Subcutaneous abdominal adipose tissue (tissue), 5 donors: ENCODE measurements at regions not wholly inside any gene's neighbourhood (a gene's known extent, or its start where the extent isn't known, plus 50 kb on each side); places are given as distances from the start of the nearest gene placed in this dataset.

Experiments
- H3K27ac ChIP-seq: one replicate; pipeline ENCODE4 v1.7.0; 2013; ENCODE audit warnings: low read depth, mild to moderate bottlenecking, inconsistent platforms, low read length, moderate library complexity
- H3K27me3 ChIP-seq, 5 donors: one replicate each; pipeline ENCODE4 v1.7.0; 2013; ENCODE audit warnings: low read length in 5 of 5, inconsistent platforms in 1 of 5; ENCODE audit not compliant: control insufficient read depth in 5 of 5, insufficient read depth in 4 of 5
- H3K36me3 ChIP-seq, 5 donors: one replicate each; pipeline ENCODE4 v1.7.0; 2013; ENCODE audit warnings: low read length in 5 of 5; ENCODE audit not compliant: control insufficient read depth in 5 of 5, insufficient read depth in 5 of 5
- H3K4me1 ChIP-seq, 5 donors: one replicate each; pipeline ENCODE4 v1.7.0; 2013; ENCODE audit warnings: low read length in 5 of 5, mild to moderate bottlenecking in 3 of 5, moderate library complexity in 1 of 5; ENCODE audit not compliant: control insufficient read depth in 5 of 5, insufficient read depth in 5 of 5
- H3K4me3 ChIP-seq, 5 donors: one replicate each; pipeline ENCODE4 v1.7.0; 2013; ENCODE audit warnings: low read length in 5 of 5, low read depth in 1 of 5
- H3K9ac ChIP-seq, 5 donors: one replicate each; pipeline ENCODE4 v1.7.0; 2013; ENCODE audit warnings: low read length in 5 of 5, mild to moderate bottlenecking in 4 of 5, moderate library complexity in 3 of 5
- H3K9me3 ChIP-seq, 5 donors: one replicate each; pipeline ENCODE4 v1.7.0; 2013; ENCODE audit warnings: low read length in 5 of 5; ENCODE audit not compliant: control insufficient read depth in 5 of 5
- donor health status: healthy.
- donor health status: healthy.
- donor health status: healthy.
- donor health status: healthy.
- donor health status: healthy.

DNA sequence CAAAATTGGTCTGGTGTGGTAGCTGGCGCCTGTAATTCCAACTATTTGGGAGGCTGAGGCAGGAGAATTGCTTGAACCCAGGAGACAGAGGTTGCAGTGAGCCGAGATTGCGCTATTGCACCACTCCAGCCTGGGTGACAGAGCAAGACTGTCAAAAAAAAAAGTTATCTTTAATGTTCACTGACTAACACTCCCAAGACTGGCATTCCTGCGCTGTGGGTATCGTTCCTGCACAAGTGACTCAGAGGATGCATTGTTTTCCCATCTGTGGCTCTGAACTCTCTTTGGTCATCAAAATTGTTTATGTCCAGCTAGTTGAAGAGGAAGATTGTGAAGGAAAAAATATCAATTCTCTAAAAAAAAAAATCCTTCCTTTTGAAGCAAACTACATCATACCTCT is 539.0 kb downstream of the SOX11 start:
- no peaks in the 10 kb centered on the region for H3K4me1 ChIP-seq
- no peaks in the 10 kb centered on the region for H3K36me3 ChIP-seq
- no peak overlapping the region for H3K4me3 ChIP-seq
- no peak overlapping the region for H3K9ac ChIP-seq
- H3K27me3 ChIP-seq = no peaks in the 10 kb centered on the region
- H3K27ac ChIP-seq = no peak overlapping the region
- H3K9me3 ChIP-seq = peaks cover 0 to 6% (median 0%) of the 10 kb centered on the region in 5 donors

DNA sequence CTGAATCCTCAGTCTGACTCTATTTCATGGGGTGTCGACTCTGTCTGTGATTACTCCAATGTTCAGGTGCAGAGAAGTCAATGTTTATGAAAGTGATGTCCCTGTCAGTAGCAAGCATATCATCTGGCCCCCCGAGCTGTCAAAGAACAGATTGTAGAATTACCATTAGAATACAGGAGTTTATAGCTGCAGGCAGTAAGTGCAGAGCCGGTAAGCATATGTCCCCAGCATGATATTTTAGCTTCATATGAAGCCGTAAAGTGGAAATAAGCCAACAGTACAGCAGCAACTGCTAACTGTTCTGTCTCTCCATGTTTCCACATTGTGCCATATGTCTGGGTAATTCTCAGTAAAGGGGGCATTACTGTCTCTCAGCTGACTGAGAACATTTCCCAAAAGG is 541.8 kb downstream of the SOX11 start:
- H3K9ac ChIP-seq = no peak overlapping the region
- H3K4me3 ChIP-seq = no peak overlapping the region
- H3K4me1 ChIP-seq = no peaks in the 10 kb centered on the region
- peaks cover 0 to 9% (median 0%) of the 10 kb centered on the region in 5 donors for H3K9me3 ChIP-seq
- H3K27me3 ChIP-seq = no peaks in the 10 kb centered on the region
- H3K36me3 ChIP-seq = no peaks in the 10 kb centered on the region
- H3K27ac ChIP-seq = no peak overlapping the region

GRCh38 chr2:6234702-6235101 is 542.5 kb downstream of the SOX11 start:
- H3K9me3 ChIP-seq = peaks cover 0 to 9% (median 0%) of the 10 kb centered on the region in 5 donors
- no peak overlapping the region for H3K27ac ChIP-seq
- H3K4me3 ChIP-seq = no peak overlapping the region
- H3K36me3 ChIP-seq = no peaks in the 10 kb centered on the region
- H3K4me1 ChIP-seq = no peaks in the 10 kb centered on the region
- no peak overlapping the region for H3K9ac ChIP-seq
- H3K27me3 ChIP-seq = no peaks in the 10 kb centered on the region

- H3K4me1 ChIP-seq = no peaks in the 10 kb centered on the region
- H3K4me3 ChIP-seq = no peak overlapping the region
- peaks cover 0 to 4% (median 0%) of the 10 kb centered on the region in 5 donors for H3K27me3 ChIP-seq
- H3K9me3 ChIP-seq = peaks cover 0 to 5% (median 0%) of the 10 kb centered on the region in 5 donors
- H3K9ac ChIP-seq = no peak overlapping the region
- H3K27ac ChIP-seq = no peak overlapping the region
- H3K36me3 ChIP-seq = no peaks in the 10 kb centered on the region
These were observed 544.1 kb downstream of the SOX11 start for GRCh38 chr2:6236317-6236716.

DNA sequence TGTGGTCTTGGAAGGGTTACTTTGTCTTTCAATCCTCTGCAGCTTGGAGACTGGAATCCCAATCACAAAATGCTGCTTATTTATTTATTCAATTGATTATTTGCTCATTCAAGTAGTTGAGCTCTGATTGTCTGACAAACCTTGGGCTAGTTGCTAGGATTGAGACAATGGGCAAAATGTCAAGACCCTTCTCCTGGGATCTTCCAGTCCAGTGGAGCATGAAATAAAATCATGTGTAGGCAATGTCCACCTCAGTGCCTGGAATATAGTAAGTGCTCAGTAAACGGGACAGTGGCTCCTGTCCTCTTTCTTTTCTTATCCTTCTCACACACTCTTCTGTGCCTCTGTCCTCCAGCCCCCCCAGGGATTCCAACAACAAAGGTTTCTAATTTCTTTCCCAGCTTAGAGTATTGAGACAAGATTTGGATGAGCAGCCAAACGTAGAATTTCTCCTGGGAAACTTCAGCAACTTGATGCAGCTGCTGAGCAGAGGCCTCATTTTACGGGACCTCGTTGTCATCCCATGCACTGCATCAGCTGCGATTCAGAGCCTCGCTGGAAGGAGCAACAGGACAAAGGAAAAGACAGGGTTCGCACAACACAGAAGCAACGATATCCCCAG is 545.0 kb downstream of the SOX11 start:
- Histone ChIP-seq H3K27me3 (peaks cover 0 to 4% (median 0%) of the 10 kb centered on the region in 5 donors), H3K36me3 (no peaks in the 10 kb centered on the region), H3K9ac (no peak overlapping the region), H3K9me3 (peaks cover 0 to 5% (median 0%) of the 10 kb centered on the region in 5 donors), H3K27ac (no peak overlapping the region), H3K4me3 (no peak overlapping the region), H3K4me1 (no peaks in the 10 kb centered on the region)

DNA sequence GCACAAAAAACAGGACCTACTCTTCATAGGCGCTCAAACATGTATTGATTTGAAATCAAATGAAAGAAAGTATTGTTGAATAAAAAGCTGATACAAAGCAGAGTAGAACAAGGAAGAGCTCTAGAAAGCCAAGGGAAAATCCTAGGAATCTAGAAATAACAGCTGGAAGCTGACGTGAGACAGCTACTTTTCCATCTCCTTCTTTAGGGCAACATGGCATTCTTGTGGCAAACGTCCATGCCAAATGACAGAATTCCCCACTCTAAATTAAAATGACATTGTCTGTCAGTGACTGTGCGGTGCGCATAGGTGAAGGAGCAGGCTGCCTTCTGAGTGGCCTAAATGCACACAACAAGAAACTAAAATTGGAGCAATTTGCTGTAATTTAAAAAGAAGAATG is 557.4 kb downstream of the SOX11 start:
- Histone ChIP-seq H3K27ac (no peak overlapping the region), H3K4me3 (no peak overlapping the region), H3K9me3 (no peaks in the 10 kb centered on the region), H3K36me3 (no peaks in the 10 kb centered on the region), H3K9ac (no peak overlapping the region), H3K27me3 (no peaks in the 10 kb centered on the region), H3K4me1 (peaks cover 0 to 5% (median 0%) of the 10 kb centered on the region in 5 donors)

DNA sequence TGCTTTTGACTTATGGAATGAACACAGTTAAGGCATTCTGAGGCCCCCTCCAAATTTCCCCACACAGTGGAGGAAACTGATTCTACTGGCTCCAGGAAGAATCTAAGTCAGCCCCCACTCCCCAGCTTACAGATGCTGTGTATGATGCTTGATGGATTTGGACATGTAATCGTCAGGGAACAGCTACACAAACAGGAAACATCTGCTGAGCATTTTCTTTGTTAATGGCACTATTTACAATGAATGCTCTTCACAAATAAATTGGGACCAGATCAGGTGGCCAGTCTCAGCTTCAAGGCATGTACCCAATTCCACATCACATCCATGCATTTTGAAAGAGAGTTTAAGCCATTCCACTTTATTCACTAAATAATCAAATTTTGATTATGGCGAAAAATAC is 562.3 kb downstream of the SOX11 start:
- H3K9ac ChIP-seq = no peak overlapping the region
- H3K36me3 ChIP-seq = no peaks in the 10 kb centered on the region
- H3K27ac ChIP-seq = no peak overlapping the region
- H3K9me3 ChIP-seq = no peaks in the 10 kb centered on the region
- no peak overlapping the region for H3K4me3 ChIP-seq
- H3K27me3 ChIP-seq = no peaks in the 10 kb centered on the region
- peaks cover 0 to 8% (median 0%) of the 10 kb centered on the region in 5 donors for H3K4me1 ChIP-seq

DNA sequence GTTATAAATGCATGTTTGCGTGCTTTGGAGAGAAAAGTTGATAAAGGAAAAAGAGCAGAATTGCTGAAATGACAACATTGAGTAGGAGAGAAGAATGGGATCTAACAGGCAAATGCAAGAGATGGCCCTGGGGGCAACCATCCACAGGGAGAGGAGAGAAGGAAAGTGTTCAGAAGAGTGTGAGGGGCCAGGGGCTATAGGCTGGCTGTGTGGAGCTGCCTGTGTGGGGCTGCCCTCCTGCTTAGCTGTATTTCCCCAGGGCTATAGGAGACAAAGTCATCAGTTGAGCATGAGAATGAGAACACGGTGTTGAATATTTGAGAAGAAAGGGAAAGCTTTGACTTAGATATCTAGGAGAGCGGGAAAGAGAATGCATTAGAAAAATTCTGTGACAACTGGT is 572.0 kb downstream of the SOX11 start:
- no peak overlapping the region for H3K4me3 ChIP-seq
- no peaks in the 10 kb centered on the region for H3K27me3 ChIP-seq
- H3K4me1 ChIP-seq = no peaks in the 10 kb centered on the region
- H3K9ac ChIP-seq = no peak overlapping the region
- peaks cover 0 to 7% (median 2%) of the 10 kb centered on the region in 5 donors for H3K9me3 ChIP-seq
- no peak overlapping the region for H3K27ac ChIP-seq
- no peaks in the 10 kb centered on the region for H3K36me3 ChIP-seq

GRCh38 chr2:6281524-6281923 is 584.2 kb downstream of the CMPK2 start:
- no peak overlapping the region for H3K9ac ChIP-seq
- no peaks in the 10 kb centered on the region for H3K4me1 ChIP-seq
- no peaks in the 10 kb centered on the region for H3K36me3 ChIP-seq
- no peaks in the 10 kb centered on the region for H3K9me3 ChIP-seq
- H3K27ac ChIP-seq = no peak overlapping the region
- H3K4me3 ChIP-seq = no peak overlapping the region
- no peaks in the 10 kb centered on the region for H3K27me3 ChIP-seq

- H3K27ac ChIP-seq = no peak overlapping the region
- H3K4me3 ChIP-seq = no peak overlapping the region
- H3K9ac ChIP-seq = no peak overlapping the region
These were observed 582.4 kb downstream of the CMPK2 start for GRCh38 chr2:6283259-6283658.

More at GRCh38 chr2:6283259-6283658, 582.4 kb downstream of the CMPK2 start:
- Histone ChIP-seq H3K36me3 (no peaks in the 10 kb centered on the region), H3K27me3 (no peaks in the 10 kb centered on the region), H3K9me3 (no peaks in the 10 kb centered on the region), H3K4me1 (no peaks in the 10 kb centered on the region)
